OCI-LY7 (cell line): ENCODE measurements at regions not wholly inside any gene's neighbourhood (a gene's known extent, or its start where the extent isn't known, plus 50 kb on each side); places are given as distances from the start of the nearest gene placed in this dataset.

Source experiments
- CTCF ChIP-seq: fragments of 200-600 bp; sonication (generic); conservative IDR thresholded peaks from 2 replicates; pipeline ENCODE4 v1.5.1; 2014; ENCODE audit warnings: mild to moderate bottlenecking, antibody characterized with exemption, low read length, moderate library complexity, mixed read lengths
- EZH2phosphoT487 ChIP-seq: fragments of 200-600 bp; sonication (generic); IDR thresholded peaks from 2 replicates; pipeline ENCODE4 v1.6.1; 2018; ENCODE audit warnings: low read depth, borderline replicate concordance, mild to moderate bottlenecking, mixed run types, antibody characterized with exemption, low read length, moderate library complexity, mixed read lengths

GRCh38 chr4:131001371-131001770, 1905.4 kb downstream of the C4orf33 start:
- no peak for TF ChIP-seq CTCF
- no peak for TF ChIP-seq EZH2phosphoT487
